Activated CD4-positive, alpha-beta T cell treated with anti-CD3 and anti-CD28 coated beads, Interleukin-2, amount 50 U/mL, for 24 hours (primary cell): ENCODE measurements at regions not wholly inside any gene's neighbourhood (a gene's known extent, or its start where the extent isn't known, plus 50 kb on each side); places are given as distances from the start of the nearest gene placed in this dataset.
"Not testable (repeated sequence)": the region's sequence is repeated elsewhere in the genome, so short reads cannot be mapped to it uniquely, and the experiment has no call there.

Experiments
- DNase-seq, 2 donors: peaks; one replicate each; pipeline ENCODE4 v3.0.0-alpha.2; 2020; ENCODE audit warnings: low read depth in 1 of 2, low spot score in 1 of 2

DNA sequence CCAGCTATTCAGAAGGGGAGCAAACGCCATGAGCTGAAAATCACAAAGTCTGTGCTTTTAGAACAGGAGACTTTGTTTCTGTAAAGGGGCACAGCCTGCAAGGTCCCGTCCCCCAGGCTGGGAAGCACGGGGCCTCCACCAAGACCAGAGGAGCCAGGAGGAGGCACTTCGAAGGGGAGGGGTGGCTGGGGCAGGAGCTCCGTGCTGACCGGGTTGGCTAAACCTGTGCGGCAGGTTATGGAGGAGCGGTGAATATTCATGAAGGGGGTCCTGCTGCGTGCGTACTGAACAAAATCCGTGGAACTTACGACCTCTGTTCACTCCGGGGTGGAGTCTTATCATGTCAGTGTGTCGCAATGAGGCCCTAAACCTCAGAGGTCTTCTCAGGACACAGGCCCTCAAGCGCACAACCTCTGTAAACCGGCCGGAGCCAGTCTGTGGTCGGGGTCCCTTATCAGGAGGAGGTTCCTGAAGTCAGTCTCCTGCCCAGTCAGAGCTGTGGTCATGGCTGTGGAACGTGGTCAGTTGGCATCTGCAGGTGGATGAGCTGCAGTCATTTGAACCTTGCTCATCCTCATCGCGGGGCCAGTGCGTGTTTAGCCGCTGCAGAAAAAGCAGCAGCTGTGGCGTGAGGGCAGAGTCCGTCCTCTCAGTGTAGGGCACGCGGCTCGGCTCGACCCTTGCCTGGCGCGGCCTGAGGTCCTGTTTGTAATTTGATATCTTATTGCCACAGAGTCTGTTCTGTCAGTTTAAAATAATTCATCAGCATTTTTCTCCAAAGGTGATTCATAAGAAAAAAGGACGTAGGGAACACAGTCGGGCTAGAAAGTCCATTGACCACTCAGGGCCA, 5507.7 kb upstream of the TPTE start:
- DNase-seq: not testable (repeated sequence)

DNA sequence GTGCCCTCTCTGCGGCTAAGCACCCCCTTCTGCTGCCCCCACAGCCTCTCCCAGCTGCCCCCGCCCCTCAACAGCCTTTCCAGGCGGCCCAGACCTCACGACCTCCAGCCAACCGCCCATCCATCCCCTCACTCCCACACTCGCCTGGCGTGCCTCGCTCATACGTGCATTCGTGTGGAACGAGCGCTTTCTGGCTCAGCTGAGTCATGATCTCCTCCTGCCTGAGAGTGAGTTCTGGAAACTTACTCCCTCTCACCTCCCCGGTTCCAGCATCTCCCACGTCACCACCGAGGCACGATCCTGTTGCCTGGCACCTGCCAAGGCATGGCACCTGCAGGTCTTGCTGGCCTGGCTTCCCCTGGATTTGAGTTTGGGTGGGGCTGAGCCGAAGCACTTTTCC, 5506.2 kb upstream of the TPTE start:
- DNase-seq: not testable (repeated sequence)

DNA sequence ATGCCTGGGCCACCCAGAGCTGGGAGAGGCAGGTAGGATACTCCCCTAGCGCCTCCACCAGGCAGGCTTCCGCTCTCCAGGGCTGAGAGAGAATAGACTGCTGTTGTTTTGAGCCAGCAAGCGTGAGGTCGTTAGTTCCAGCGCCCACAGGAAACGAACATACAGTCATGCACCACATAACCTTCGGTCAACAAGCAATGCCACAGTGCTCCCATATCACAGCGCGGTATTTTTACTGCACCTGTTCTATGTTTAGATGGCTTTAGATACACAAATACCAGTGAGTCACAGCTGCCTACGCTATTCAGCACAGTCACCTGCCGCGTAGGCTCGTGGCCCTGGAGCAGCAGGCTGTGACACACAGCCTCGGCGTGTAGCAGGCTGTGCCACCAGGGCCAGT, 5502.3 kb upstream of the TPTE start:
- not testable (repeated sequence) for DNase-seq

DNA sequence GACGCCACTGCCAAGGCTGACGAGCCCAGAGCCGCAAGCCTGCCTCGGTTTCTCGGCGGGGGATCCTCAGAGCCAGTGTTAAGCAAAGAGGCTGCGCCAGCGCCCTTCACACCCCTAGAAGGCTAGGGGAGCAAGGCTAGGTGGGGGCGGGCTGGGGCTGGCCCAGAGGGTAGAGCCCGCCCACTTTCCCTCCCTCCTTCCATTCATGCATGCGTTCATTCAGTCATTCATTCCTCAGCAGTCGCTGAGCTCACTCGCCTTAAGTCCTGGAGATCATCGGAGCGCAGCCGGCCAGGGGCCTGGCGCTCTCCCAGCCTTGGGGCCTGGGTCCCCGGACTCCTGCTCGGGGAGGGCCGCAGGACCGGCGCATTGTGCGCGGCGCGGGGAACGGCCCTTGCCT, 5499.6 kb upstream of the TPTE start:
- DNase-seq: not testable (repeated sequence)

DNA sequence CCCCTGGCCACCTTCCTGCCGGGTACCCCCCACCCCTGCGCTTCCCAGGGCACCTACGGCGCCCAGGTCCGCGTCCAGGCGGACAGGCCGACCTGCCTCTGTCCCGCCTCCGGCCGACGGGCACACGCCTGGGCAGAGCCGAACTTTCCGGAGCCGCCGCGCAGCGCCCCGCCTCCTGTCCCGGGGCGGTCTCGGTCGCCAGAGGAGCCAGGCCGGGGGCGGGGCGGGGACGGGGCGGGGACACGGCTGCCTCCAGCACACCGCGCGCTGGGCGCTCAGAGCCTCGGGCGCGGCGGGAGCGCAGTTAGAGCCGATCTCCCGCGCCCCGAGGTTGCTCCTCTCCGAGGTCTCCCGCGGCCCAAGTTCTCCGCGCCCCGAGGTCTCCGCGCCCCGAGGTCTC, 5499.1 kb upstream of the TPTE start:
- DNase-seq: not testable (repeated sequence)

DNA sequence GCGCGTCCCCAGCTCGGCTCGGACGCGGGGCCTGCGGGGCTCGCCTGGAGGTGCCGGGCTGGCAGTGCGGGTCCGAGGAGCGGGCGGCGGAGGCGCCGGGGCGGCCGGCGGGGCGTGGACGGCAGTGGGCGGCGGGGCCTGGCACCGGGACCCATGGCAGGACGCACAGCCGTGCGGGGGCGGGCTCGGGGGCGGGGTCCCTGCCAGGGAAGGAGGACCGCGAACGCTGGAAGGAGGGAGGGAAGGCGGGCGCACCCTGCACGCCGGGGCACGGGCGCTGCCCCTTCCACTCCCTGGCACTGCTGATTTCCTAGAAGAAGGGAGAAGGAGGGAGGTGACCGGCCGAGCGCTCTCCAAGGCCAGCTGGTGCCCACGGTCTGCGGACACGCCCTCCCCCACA, 5498.6 kb upstream of the TPTE start:
- DNase-seq: not testable (repeated sequence)

DNA sequence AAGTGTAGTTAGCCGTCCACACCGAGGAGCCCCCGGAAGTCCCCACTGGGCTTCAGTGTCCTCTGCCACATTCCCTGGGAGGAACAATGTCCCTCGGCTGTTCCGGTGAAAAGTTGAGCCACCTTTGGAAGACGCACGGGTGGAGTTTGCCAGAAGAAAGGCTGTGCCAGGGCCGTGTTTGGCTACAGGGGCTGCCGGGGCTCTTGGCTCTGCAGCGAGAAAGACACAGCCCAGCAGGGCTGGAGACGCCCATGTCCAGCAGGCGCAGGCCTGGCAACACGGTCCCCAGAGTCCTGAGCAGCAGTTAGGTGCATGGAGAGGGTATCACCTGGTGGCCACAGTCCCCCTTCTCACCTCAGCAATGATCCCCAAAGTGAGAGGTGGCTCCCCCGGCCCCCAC, 5486.2 kb upstream of the TPTE start:
- DNase-seq: not testable (repeated sequence)

DNA sequence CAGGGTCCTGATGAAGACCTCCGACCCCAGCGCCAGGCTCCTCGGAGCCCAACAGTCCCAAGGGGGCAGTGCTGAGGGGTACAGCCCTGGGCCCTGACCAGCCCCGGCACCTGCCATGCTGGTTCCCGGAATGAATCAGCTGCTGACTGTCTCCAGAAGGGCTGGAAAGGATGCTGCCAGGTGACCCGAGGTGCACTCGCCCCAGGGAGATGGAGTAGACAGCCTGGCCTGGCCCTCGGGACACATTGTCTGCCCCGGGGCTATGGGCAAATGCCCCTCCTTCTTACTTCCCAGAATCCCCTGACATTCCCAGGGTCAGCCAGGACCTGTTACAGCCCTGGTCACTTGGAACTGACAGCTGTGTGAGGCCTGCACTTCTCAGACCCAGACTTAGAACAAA, 5485.8 kb upstream of the TPTE start:
- not testable (repeated sequence) for DNase-seq

DNA sequence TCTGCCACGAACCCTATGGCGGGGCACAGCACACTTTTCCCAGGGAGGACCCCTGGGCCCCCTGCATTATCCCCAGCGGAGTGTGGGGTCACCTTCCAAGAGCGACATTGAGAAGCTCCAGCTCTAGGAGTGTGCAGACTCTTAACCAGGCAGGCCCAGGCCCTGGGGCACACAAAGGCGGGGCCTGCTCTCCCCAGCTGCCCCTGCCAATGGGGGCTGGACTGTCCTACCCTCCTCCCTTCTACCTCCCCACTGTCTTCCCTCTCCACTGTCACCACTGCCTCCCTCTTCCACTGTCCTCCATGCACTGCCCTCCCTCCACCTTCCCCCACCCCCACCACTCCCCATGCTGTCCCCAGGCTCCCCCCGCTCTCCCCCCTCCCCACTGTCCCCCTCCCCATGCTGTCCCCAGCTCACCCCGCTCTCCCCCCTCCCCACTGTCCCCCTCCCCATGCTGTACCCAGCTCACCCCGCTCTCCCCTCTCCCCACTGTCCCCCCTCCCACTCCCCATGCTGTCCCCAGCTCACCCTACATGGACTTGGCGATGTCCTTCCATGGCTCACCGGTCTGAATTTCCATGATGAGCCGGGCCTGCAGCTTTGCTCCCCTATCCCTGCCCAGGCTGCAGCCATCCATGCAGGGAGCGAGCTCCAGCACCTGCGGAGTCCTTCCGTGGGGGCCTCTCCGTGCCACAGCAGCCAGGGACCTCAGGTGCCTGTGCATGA, 5483.6 kb upstream of the TPTE start:
- not testable (repeated sequence) for DNase-seq

DNA sequence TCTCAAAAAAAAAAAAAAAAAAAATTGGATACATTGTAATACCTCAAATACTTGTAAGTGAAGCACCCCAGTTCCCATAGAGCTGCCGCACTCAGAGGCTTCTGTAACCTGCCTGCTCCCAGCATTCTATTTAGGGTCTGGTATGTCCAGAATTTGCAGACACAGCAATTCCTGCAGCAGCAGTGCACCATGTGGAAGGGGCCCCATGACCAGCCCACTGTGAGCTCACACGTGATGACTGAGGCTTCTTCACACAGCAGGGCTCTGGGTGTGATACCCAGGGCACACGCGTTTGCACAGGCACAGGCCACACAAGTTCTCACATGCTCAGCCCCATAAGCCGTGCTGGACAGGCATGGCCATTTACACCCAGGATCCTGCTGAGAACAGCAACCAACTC, 5481.5 kb upstream of the TPTE start:
- DNase-seq: not testable (repeated sequence)

DNA sequence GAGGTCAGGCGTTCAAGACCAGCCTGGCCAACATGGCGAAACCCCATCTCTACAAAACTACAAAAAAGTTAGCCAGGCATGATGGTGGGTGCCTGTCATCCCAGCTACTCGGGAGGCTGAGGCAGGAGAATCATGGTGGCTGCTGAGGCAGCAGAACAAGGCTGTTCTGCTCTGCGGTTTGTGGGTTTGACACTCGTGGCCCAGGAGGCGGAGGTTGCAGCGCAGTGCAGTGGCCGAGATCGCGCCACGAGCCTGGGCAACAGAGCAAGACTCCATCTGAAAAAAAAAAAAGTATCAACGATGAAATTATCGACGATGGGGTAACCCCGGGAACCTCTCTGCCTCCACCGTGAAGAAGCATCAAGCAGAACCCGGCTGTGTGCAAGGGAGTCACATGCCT, 5478.8 kb upstream of the TPTE start:
- DNase-seq: not testable (repeated sequence)

DNA sequence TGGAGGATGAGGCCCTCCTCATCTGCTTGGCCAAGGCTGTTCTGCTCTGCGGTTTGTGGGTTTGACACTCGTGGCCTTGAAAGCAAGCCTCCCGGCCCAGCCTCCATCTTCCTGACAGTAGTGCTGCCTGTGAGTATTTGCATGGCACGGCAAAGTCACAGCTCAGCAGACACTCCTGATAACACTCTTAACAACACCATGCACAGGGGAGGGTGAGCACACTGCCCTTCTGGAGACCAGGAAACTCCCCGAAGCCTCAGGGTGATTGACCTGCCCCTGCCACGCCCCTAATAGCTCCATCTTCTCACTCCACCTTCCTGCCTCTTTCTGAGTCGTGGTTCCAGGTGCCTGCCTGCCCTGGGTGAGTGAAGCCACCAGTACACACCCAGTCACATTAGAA, 5476.6 kb upstream of the TPTE start:
- not testable (repeated sequence) for DNase-seq

DNA sequence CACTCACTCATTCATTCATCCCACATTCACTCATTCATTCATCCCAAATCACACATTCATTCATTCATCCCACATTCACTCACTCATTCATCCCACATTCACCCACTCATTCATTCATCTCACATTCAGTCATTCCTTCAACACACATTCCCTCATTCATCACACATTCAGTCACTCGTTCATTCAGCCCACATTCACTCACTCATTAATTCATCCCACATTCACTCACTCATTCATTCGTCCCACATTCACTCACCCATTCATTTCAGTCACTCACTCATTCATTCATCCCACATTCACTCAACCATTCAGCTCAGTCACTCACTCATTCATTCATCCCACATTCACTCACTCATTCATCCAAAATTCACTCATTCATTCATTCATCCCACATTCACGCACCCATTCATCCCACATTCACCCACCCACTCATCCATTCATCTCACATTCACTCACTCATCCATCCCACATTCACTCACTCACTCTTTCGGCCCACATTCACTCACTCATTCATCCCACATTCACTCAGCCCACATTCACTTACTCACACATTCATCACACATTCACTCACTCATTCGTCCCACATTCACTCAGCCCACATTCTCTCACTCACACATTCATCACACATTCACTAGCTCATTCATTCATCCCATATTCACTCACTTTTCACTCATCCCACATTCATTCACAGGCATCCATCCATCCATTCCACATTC, 5469.9 kb upstream of the TPTE start:
- not testable (repeated sequence) for DNase-seq

DNA sequence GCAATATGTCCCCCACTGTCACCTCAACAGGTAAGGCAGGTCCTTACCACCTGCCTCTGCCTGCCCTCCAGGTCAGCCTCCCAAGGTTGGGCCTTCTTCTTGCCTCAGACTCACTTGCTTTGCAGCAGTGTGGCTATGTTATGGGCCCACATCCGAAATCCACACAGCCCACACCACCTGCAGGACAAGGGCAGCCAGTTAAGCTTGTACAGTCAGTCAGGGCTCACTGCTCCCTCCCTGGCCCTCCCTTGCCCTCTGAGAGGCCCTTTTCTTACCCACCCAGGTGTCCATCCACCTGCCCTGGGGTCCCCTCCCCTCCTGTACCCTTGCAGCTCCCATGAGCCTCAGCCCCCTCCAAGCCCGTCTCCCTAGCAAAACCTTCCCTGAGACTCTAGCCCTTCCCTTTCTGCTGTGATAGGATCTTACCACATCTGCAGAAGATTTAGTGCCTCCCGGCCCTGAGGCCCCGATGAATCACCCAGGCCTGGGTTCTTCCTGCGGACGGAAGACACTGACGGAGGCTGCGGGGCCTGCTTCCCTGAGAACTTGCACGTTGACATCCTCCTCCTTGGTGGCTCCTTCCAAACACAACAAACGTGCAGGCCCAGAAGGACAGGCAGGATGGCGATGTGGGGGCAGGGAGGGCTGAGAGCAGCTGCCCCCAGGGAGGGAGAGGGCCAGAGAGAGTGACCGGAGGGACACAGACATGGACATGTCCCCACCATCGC, 5466.2 kb upstream of the TPTE start:
- not testable (repeated sequence) for DNase-seq

DNA sequence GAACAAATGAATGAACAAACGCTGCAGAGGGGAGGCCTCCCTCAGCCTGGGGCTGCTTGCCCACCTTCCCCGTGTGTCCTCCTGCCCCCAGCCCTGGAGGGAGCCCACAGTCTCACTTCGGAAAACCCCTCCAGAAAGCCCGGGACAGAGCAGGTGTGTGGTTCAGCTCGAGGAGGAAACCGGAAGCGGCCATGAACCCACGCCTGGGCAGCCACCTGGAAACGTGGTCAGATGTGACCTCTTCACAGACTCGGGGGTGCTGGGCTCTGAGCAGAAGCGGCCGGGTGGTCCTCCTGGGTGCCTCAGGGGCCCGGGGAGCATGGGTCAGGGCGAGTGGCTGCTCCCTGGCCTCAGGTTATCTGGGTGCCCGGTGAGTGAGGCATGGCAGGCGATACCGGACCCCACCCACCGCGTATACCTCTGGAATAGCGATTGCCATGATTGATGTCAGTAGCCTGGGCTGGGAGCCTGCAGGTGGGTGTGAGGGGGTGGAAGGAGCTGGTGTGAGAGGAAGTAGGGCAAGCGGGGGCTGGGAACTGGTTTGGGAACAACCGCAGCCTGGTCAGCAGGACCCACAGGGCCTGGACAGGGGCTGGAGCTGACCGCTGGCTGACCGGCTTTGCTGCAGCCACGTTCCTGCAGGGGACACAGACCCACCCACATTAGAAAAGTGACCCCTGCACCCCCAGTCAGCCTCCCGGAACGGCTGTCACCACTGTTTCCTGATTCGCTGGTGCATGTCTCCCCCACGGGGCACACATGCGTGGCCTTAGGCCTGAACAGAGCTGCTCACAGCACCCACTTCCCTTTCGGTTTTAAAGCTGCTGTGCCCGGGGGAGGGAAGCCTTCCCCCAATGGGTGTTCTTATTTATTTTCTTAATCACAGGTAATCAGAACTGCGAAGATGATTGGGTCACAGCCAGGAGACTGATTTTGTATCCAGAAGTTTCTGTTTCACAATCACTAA, 5465.1 kb upstream of the TPTE start:
- DNase-seq: not testable (repeated sequence)

DNA sequence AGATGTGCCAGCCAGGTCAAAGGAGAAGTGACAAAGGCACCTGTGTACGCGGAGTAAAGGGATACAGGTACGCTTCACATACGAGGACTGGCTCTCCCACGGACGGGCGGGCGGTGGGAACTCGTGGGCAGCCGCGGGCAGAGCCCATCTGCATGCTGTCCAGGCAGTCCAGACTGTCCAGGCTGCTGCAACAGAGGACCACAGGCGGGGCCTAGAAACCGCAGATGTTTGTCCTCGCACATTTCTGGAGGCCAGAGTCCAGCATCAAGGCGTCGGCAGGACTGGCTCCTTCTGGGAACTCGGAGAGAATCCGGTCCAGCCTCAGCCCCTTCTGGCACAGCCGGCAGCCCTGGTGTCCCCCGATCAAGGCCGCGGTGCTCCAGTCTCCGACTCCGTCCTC, 5464.3 kb upstream of the TPTE start:
- DNase-seq: not testable (repeated sequence)

DNA sequence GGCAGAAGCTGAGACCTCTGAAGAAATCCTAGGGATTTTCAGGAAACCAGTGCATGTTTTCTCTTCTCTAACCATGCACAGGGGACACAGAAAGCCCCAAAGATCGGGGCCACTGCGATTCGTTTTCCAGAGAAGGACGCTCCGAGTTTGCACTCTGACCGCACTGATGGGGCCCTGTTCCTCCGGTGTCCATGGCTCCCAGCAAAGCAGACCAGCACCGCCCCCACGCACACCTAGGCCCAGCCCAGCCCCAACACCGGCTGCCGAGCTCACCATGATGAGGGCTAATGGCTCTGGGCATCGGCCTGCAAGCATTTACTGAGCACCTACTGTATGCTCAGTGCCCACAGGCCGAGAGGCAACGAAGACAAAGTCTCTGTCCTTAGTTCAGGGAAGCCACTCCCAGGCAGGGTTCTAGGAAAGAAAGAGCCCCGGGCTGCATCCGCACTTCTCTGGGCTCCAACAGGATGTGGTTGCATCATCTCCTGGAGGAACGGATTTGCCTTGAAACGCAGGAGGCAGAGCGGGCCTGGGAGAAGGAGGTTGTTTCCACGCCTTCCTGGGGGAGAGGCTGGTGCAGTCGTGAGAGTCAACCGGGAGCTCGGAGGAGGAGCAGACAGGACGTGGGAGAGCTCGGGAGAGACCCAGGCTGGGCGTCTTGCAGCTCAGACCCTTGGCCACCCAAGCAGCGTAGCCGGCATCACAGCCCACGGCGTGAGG, 5460.9 kb upstream of the TPTE start:
- DNase-seq: not testable (repeated sequence)

DNA sequence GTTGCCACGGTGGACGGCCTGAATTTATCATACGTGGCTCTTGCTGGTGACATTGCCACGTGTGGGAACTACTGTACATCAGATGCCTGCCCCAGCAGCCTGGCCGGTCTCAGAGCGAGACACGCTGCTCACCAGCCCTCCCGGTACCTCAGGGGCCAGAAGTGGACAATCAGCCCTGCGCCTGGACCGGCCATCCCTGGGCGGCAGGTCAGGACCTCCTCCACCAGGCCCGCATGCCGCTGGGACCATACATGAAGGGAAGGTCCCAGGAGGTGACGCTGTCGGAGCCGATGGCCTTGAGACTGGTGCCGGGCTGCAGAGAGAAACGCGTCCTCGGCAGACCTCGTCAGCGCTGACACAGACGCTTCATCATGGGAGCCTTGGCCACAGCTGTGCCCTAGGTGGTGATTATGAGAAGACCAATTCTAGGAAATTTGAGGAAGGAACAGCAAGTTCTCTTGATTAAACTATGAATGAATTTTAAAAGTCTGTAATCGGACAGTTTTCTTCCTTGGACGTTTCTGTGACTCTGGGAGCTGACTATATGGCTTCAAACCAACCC, 5456.7 kb upstream of the TPTE start:
- not testable (repeated sequence) for DNase-seq
